H1 (cell line): ENCODE measurements at regions not wholly inside any gene's neighbourhood (a gene's known extent, or its start where the extent isn't known, plus 50 kb on each side); places are given as distances from the start of the nearest gene placed in this dataset.

Source experiments
- CTCF ChIA-PET: fragments of 300-600 bp; sonication (Branson Sonifier 250); formaldehyde crosslinking; loops from one replicate; lab custom pipeline; 2021; ENCODE audit not compliant: partially characterized antibody; lab: Charles Lee
- POLR2A ChIA-PET: fragments of 300-600 bp; sonication (Branson Sonifier 250); formaldehyde crosslinking; loops from one replicate; lab custom pipeline; 2021; ENCODE audit warnings: inconsistent platforms; ENCODE audit not compliant: partially characterized antibody; lab: Charles Lee
- DNase-seq, 2 experiments: peaks; one replicate each; pipeline versions ENCODE4 v3.0.0 to v3.0.0-alpha.2; 2010 to 2022; ENCODE audit warnings: low spot score in 2 of 2, low read depth in 1 of 2, mixed read lengths in 1 of 2
- FAIRE-seq: peaks from 2 replicates; lab custom pipeline; 2011; peaks lifted over from hg19 to GRCh38; lab: Jason Lieb, UNC
- H2AFZ ChIP-seq: 2 replicates; pipeline ENCODE4 v1.8.1; 2012; ENCODE audit warnings: low read length, inconsistent platforms
- H2AK5ac ChIP-seq: 2 replicates; pipeline ENCODE4 v1.6.1; 2013; ENCODE audit warnings: low read depth, low read length
- H2BK120ac ChIP-seq: replicated peaks from 2 replicates; pipeline ENCODE3; 2013; ENCODE audit warnings: low read depth, low read length, inconsistent platforms
- H2BK12ac ChIP-seq: 2 replicates; pipeline ENCODE4 v1.6.1; 2013; ENCODE audit warnings: low read depth, low read length
- H2BK15ac ChIP-seq: 2 replicates; pipeline ENCODE4 v1.6.1; 2013; ENCODE audit warnings: low read length
- H2BK20ac ChIP-seq: 2 replicates; pipeline ENCODE4 v1.6.1; 2013; ENCODE audit warnings: low read length
- H2BK5ac ChIP-seq: 2 replicates; pipeline ENCODE4 v1.6.1; 2013; ENCODE audit warnings: low read depth, low read length
- H3K14ac ChIP-seq: 2 replicates; pipeline ENCODE4 v1.6.1; 2013; ENCODE audit warnings: inconsistent platforms; ENCODE audit not compliant: insufficient read length
- H3K18ac ChIP-seq: 2 replicates; pipeline ENCODE4 v1.6.1; 2013; ENCODE audit warnings: low read length; ENCODE audit errors: extremely low read depth
- H3K23ac ChIP-seq: 2 replicates; pipeline ENCODE4 v1.6.1; 2013; ENCODE audit warnings: inconsistent platforms; ENCODE audit not compliant: insufficient read length
- H3K23me2 ChIP-seq: 2 replicates; pipeline ENCODE4 v1.6.1; 2013; ENCODE audit warnings: low read depth, low read length
- H3K27ac ChIP-seq: 2 replicates; pipeline ENCODE4 v1.6.1; 2011; ENCODE audit warnings: low read depth, low read length, inconsistent platforms
- H3K27me3 ChIP-seq, 4 experiments: replicated peaks in 1 of 4; 1 replicate in 1 of 4; 2 replicates in 3 of 4; pipeline versions ENCODE4 v1.6.1 to v1.8.1; 2011 to 2013; ENCODE audit warnings: low read length in 3 of 4, mild to moderate bottlenecking in 3 of 4, inconsistent platforms in 2 of 4, mixed read lengths in 2 of 4, moderate library complexity in 1 of 4; ENCODE audit not compliant: control insufficient read depth in 3 of 4, insufficient read depth in 3 of 4; ENCODE audit errors: extremely low read depth in 1 of 4
- H3K36me3 ChIP-seq, 4 experiments: 2 replicates each; pipeline versions ENCODE4 v1.6.1 to v1.8.1; 2011 to 2013; ENCODE audit warnings: mild to moderate bottlenecking in 4 of 4, low read length in 3 of 4, moderate library complexity in 2 of 4, control low read depth in 1 of 4, inconsistent platforms in 1 of 4; ENCODE audit not compliant: insufficient read depth in 4 of 4, control insufficient read depth in 2 of 4
- H3K4ac ChIP-seq: replicated peaks from 2 replicates; pipeline ENCODE3; 2013; ENCODE audit warnings: low read length, low read depth, mixed read lengths, inconsistent platforms; ENCODE audit not compliant: insufficient read length
- H3K4me1 ChIP-seq, 4 experiments: replicated peaks in 1 of 4; 1 replicate in 1 of 4; 2 replicates in 3 of 4; pipeline versions ENCODE4 v1.6.1 to v1.8.1; 2011 to 2013; ENCODE audit warnings: low read length in 3 of 4, inconsistent platforms in 2 of 4, mixed read lengths in 1 of 4; ENCODE audit not compliant: insufficient read depth in 4 of 4, control insufficient read depth in 3 of 4
- H3K4me2 ChIP-seq, 2 experiments: 2 replicates each; pipeline versions ENCODE4 v1.6.1 to v1.8.1; 2011 to 2013; ENCODE audit warnings: low read depth in 2 of 2, low read length in 2 of 2, control low read depth in 1 of 2, inconsistent platforms in 1 of 2, mild to moderate bottlenecking in 1 of 2; ENCODE audit not compliant: insufficient read depth in 1 of 2
- H3K4me3 ChIP-seq, 4 experiments: fragments of 200-600, 300-600 bp in 1 of 4; sonication (generic), shearing (Covaris generic), sonication (Bioruptor Twin) in 1 of 4; 2 replicates each; pipeline versions ENCODE4 v1.5.1 to v1.8.1; 2011 to 2016; ENCODE audit warnings: low read length in 4 of 4, low read depth in 3 of 4, control low read depth in 2 of 4, inconsistent platforms in 2 of 4, mild to moderate bottlenecking in 2 of 4, mixed read lengths in 1 of 4, moderate library complexity in 1 of 4; ENCODE audit not compliant: insufficient read depth in 2 of 4; ENCODE audit errors: extremely low read depth in 1 of 4
- H3K56ac ChIP-seq: replicated peaks from 2 replicates; pipeline ENCODE3; 2013; ENCODE audit warnings: low read depth, mild to moderate bottlenecking, mixed read lengths, low read length, inconsistent platforms; ENCODE audit not compliant: insufficient read length
- H3K79me1 ChIP-seq: 2 replicates; pipeline ENCODE4 v1.6.1; 2013; ENCODE audit warnings: low read depth, low read length, control low read depth
- H3K79me2 ChIP-seq, 2 experiments: 2 replicates each; pipeline versions ENCODE4 v1.6.1 to v1.8.1; 2012 to 2013; ENCODE audit warnings: low read length in 2 of 2, mild to moderate bottlenecking in 2 of 2, inconsistent platforms in 1 of 2; ENCODE audit not compliant: insufficient read depth in 2 of 2, control insufficient read depth in 1 of 2
- H3K9ac ChIP-seq, 4 experiments: replicated peaks in 1 of 4; 1 replicate in 1 of 4; 2 replicates in 3 of 4; pipeline versions ENCODE4 v1.6.1 to v1.8.1; 2011 to 2013; ENCODE audit warnings: low read depth in 3 of 4, low read length in 3 of 4, control low read depth in 2 of 4, mild to moderate bottlenecking in 2 of 4, moderate library complexity in 2 of 4, inconsistent platforms in 1 of 4; ENCODE audit errors: extremely low read depth in 1 of 4
- H3K9me3 ChIP-seq, 2 experiments: 2 replicates each; pipeline versions ENCODE4 v1.6.1 to v1.8.1; 2012 to 2013; ENCODE audit warnings: mild to moderate bottlenecking in 2 of 2, moderate library complexity in 2 of 2, control low read depth in 1 of 2, inconsistent platforms in 1 of 2, low read depth in 1 of 2, low read length in 1 of 2, mixed read lengths in 1 of 2; ENCODE audit not compliant: insufficient read depth in 2 of 2
- H4K20me1 ChIP-seq, 2 experiments: replicated peaks in 1 of 2; 2 replicates each; pipeline versions ENCODE3 to v1.8.1; 2011 to 2013; ENCODE audit warnings: inconsistent platforms in 2 of 2, low read length in 2 of 2, mild to moderate bottlenecking in 1 of 2; ENCODE audit not compliant: insufficient read depth in 2 of 2, control insufficient read depth in 1 of 2
- H4K5ac ChIP-seq: 2 replicates; pipeline ENCODE4 v1.6.1; 2013; ENCODE audit warnings: low read length, low read depth, mixed read lengths, inconsistent platforms; ENCODE audit not compliant: insufficient read length
- H4K8ac ChIP-seq: 2 replicates; pipeline ENCODE4 v1.8.0; 2013; ENCODE audit warnings: mild to moderate bottlenecking, moderate library complexity, low read length, inconsistent platforms; ENCODE audit not compliant: insufficient read depth; ENCODE audit errors: extremely low read depth
- H4K91ac ChIP-seq: replicated peaks from 2 replicates; pipeline ENCODE3; 2013; ENCODE audit warnings: low read length, mixed read lengths, inconsistent platforms; ENCODE audit not compliant: insufficient read length
- CBX5 ChIP-seq: fragments of 300-800, 300-1000 bp; sonication (generic); IDR thresholded peaks from 2 replicates; pipeline ENCODE4 v1.7.1; 2016; ENCODE audit warnings: antibody characterized with exemption, low read length, low read depth
- EZH2 ChIP-seq: fragments of 200-600 bp; sonication (generic); IDR thresholded peaks from 2 replicates; pipeline ENCODE4 v1.7.1; 2012; ENCODE audit warnings: low read depth, mild to moderate bottlenecking, moderate library complexity, low read length, inconsistent platforms; ENCODE audit not compliant: severe bottlenecking
- HDAC6 ChIP-seq: IDR thresholded peaks from one replicate; pipeline ENCODE4 v1.7.1; 2012; ENCODE audit warnings: low read depth, mild to moderate bottlenecking, inconsistent platforms, low read length, moderate library complexity
- JUN ChIP-seq: IDR thresholded peaks from 2 replicates; pipeline ENCODE4 v1.6.1; 2011; ENCODE audit warnings: low read depth, mild to moderate bottlenecking, improper control_type of control experiment, low read length
- KDM5A ChIP-seq: fragments of 200-600 bp; IDR thresholded peaks from 2 replicates; pipeline ENCODE4 v1.7.1; 2012; ENCODE audit warnings: mild to moderate bottlenecking, low read length, inconsistent platforms, mixed read lengths
- POLR2A ChIP-seq, 2 experiments: IDR thresholded peaks; 1 replicate in 1 of 2; 2 replicates in 1 of 2; pipeline ENCODE4 v1.6.1; 2011; ENCODE audit warnings: low read depth in 2 of 2, low read length in 2 of 2, mild to moderate bottlenecking in 2 of 2; ENCODE audit errors: control extremely low read depth in 1 of 2
- RXRA ChIP-seq: IDR thresholded peaks from 2 replicates; pipeline ENCODE4 v1.6.1; 2011; ENCODE audit warnings: low read depth, mild to moderate bottlenecking, low read length, moderate library complexity; ENCODE audit not compliant: insufficient read depth
- SRF ChIP-seq: IDR thresholded peaks from 2 replicates; pipeline ENCODE4 v1.6.1; 2011; ENCODE audit warnings: mild to moderate bottlenecking, low read depth, low read length, moderate library complexity
- TAF7 ChIP-seq: optimal IDR thresholded peaks from 2 replicates; pipeline ENCODE3; 2011; ENCODE audit warnings: low read depth, mild to moderate bottlenecking, inconsistent platforms, low read length, moderate library complexity, borderline replicate concordance
- WGBS, 2 experiments: shearing (Covaris generic) in 1 of 2; methylation state at CpG; one replicate each; pipeline versions ENCODE4 v1.1.6 to v1.1.7; 2013 to 2015; ENCODE audit warnings: low lambda C conversion rate in 2 of 2, mixed read lengths in 2 of 2, inconsistent platforms in 1 of 2, low coverage in 1 of 2, missing lambda C conversion rate in 1 of 2; ENCODE audit not compliant: insufficient replicate concordance in 2 of 2, insufficient coverage in 1 of 2, insufficient read length in 1 of 2; ENCODE audit errors: extremely low coverage in 1 of 2, missing lambda C conversion rate in 1 of 2; 5-methylcytosine and 5-hydroxymethylcytosine counted together

GRCh38 chr17:33962857-33963655, 292.0 kb upstream of the CCL2 start:
- no peak overlapping the region for H2BK120ac ChIP-seq
- H3K23ac ChIP-seq = no peak overlapping the region
- H2BK5ac ChIP-seq = no peak overlapping the region
- H2AK5ac ChIP-seq = no peak overlapping the region
- no peak overlapping the region for H3K18ac ChIP-seq
- H3K9ac ChIP-seq = no peak overlapping the region
- no peak overlapping the region for H3K27ac ChIP-seq
- peaks cover 0 to 2% (median 0%) of the 10 kb centered on the region in 4 experiments; a peak in 1 of 7 replicates for H3K4me1 ChIP-seq
- no peak overlapping the region for H3K14ac ChIP-seq
- no peak overlapping the region for H3K56ac ChIP-seq
- FAIRE-seq (no peak), DNase-seq (no peak)
- H2AFZ ChIP-seq = no peak overlapping the region
- no peak overlapping the region for H3K4me3 ChIP-seq
- CTCF ChIA-PET = interaction anchor here (0.6 to 7.3 kb wide), 19 partner anchors 8 to 238 kb away, joined by 3 to 31 read pairs (median 4); no protein-coding TSS in a partner anchor
- WGBS, 2 experiments = 91% methylated on average over 7 of the region's 7 CpGs; no CpG with 5 or more reads in 1 of the 2 experiments
- no peak overlapping the region for H4K8ac ChIP-seq
- no peaks in the 10 kb centered on the region for H3K27me3 ChIP-seq
- H3K4ac ChIP-seq = no peak overlapping the region
- POLR2A ChIA-PET = no interaction called here
- no peak overlapping the region for H3K4me2 ChIP-seq
- no peaks in the 10 kb centered on the region for H3K36me3 ChIP-seq
- H4K5ac ChIP-seq = no peak overlapping the region
- TF ChIP-seq JUN = no peak
- TF ChIP-seq CBX5 = no peak
- TF ChIP-seq RXRA = no peak
- TF ChIP-seq SRF = no peak
- TF ChIP-seq EZH2 = no peak
- TF ChIP-seq POLR2A (IDR thresholded peaks at IDR 0.05; ENCODE audit: control extremely low read depth in 1 of 2, low read depth in 2 of 2, low read length in 2 of 2) = no peak
- no peak for TF ChIP-seq KDM5A
- TF ChIP-seq HDAC6 = no peak
- TF ChIP-seq TAF7 = no peak
- no peak overlapping the region for H2BK20ac ChIP-seq
- H4K20me1 ChIP-seq = no peaks in the 10 kb centered on the region
- H3K79me1 ChIP-seq = no peaks in the 10 kb centered on the region
- H3K9me3 ChIP-seq = peaks cover 11 to 17% of the 10 kb centered on the region in 2 experiments
- H3K79me2 ChIP-seq = no peaks in the 10 kb centered on the region
- no peak overlapping the region for H2BK12ac ChIP-seq
- H4K91ac ChIP-seq = no peak overlapping the region
- H2BK15ac ChIP-seq = no peak overlapping the region
- H3K23me2 ChIP-seq = no peaks in the 10 kb centered on the region
